NCI-H1930 (cell line): ENCODE measurements at regions not wholly inside any gene's neighbourhood (a gene's known extent, or its start where the extent isn't known, plus 50 kb on each side); places are given as distances from the start of the nearest gene placed in this dataset.
"Not testable (repeated sequence)": the region's sequence is repeated elsewhere in the genome, so short reads cannot be mapped to it uniquely, and the experiment has no call there.

Experiments
- DNase-seq, 2 experiments: peaks; one replicate each; lab custom pipeline; 2025; lab: John Stamatoyannopoulos, UW

GRCh38 chr14:103231376-103232019 lies 102.5 kb upstream of the EIF5 start:
- no peak for DNase-seq

- no peak for DNase-seq
Observed at GRCh38 chr14:103232031-103232808, 101.8 kb upstream of the EIF5 start.

GRCh38 chr14:103232831-103233319 lies 101.2 kb upstream of the EIF5 start:
- DNase-seq = no peak

GRCh38 chr14:103233328-103233727 lies 100.7 kb upstream of the EIF5 start:
- DNase-seq = no peak

GRCh38 chr14:103234826-103235225 lies 99.2 kb upstream of the EIF5 start:
- DNase-seq = not testable (repeated sequence)

GRCh38 chr14:103235506-103235905 lies 98.5 kb upstream of the EIF5 start:
- DNase-seq = not testable (repeated sequence)

GRCh38 chr14:103239751-103240150 lies 94.3 kb upstream of the EIF5 start:
- no peak for DNase-seq

GRCh38 chr14:103241531-103241930 lies 92.5 kb upstream of the EIF5 start:
- no peak for DNase-seq

- DNase-seq = no peak
Observed at GRCh38 chr14:103243764-103244737, 90.0 kb upstream of the EIF5 start.

- not testable (repeated sequence) for DNase-seq
Observed at GRCh38 chr14:103245624-103246031, 88.4 kb upstream of the EIF5 start.

GRCh38 chr14:103246070-103246469 lies 88.0 kb upstream of the EIF5 start:
- DNase-seq = no peak

GRCh38 chr14:103247169-103247606 lies 86.8 kb upstream of the EIF5 start:
- no peak for DNase-seq

GRCh38 chr14:103250181-103250580 lies 83.9 kb upstream of the EIF5 start:
- no peak for DNase-seq

- no peak for DNase-seq
Observed at GRCh38 chr14:103250874-103251273, 83.2 kb upstream of the EIF5 start.

GRCh38 chr14:103255555-103255954 lies 78.5 kb upstream of the EIF5 start:
- no peak for DNase-seq

- no peak for DNase-seq
Observed at GRCh38 chr14:103256406-103256805, 77.6 kb upstream of the EIF5 start.

GRCh38 chr14:103257211-103257962 lies 76.7 kb upstream of the EIF5 start:
- DNase-seq = no peak

GRCh38 chr14:103258211-103258610 lies 75.8 kb upstream of the EIF5 start:
- no peak for DNase-seq

- DNase-seq = no peak
Observed at GRCh38 chr14:103259184-103259583, 74.9 kb upstream of the EIF5 start.

GRCh38 chr14:103259801-103260628 lies 74.0 kb upstream of the EIF5 start:
- no peak for DNase-seq
